GM19468 (cell line): ENCODE measurements at regions not wholly inside any gene's neighbourhood (a gene's known extent, or its start where the extent isn't known, plus 50 kb on each side); places are given as distances from the start of the nearest gene placed in this dataset.

Experiments used
- ATAC-seq: cut with Tn5 transposase; IDR thresholded peaks from one replicate; pipeline ENCODE4 v1.9.1; 2021; ENCODE audit warnings: mild to moderate bottlenecking, moderate library complexity, moderate number of reproducible peaks; ENCODE audit not compliant: unreplicated experiment; ENCODE audit errors: extremely low read depth

GRCh38 chr9:119859128-119859527, 489.9 kb upstream of the BRINP1 start:
- no peak for ATAC-seq

- no peak for ATAC-seq
Observed at GRCh38 chr9:119853126-119853525, 483.9 kb upstream of the BRINP1 start.

DNA sequence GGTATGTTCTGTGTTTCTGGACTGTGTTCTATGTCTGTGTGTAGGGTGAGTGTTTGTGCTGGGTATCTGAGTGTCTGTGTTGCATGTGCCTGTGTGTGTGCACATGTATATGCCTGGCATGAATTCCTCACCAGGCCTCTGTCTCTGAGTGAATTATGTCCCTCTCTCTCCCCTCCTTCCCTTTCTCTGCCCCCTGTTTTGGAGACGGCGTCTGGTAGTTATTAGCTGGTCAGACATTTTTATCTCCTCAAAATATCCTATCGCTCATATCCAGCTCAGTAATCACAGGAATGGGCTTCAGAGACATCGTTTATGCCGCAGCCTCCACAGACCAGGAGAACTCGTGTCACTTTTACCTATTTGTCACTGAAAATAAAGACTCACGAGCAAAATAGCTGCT, 483.2 kb upstream of the BRINP1 start:
- ATAC-seq = no peak

DNA sequence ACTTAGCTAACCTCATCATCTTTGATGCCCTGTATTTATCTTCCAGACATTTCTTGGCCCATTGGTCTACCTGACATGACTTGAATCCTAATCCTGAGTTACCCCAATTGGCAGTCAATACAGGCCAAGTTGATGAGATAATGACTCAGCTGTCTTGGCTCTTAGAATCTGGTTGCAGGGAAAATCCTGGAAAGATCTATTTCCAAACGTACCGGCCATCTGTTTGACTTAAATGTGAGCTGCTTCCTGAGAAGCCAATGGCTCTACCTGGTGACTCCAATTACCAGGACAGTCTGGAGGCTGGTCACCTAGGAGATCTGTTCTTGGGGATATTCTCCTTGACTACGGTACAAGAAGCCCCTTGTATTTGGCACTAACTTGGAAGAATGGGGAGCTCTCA, 475.2 kb upstream of the BRINP1 start:
- ATAC-seq = no peak

DNA sequence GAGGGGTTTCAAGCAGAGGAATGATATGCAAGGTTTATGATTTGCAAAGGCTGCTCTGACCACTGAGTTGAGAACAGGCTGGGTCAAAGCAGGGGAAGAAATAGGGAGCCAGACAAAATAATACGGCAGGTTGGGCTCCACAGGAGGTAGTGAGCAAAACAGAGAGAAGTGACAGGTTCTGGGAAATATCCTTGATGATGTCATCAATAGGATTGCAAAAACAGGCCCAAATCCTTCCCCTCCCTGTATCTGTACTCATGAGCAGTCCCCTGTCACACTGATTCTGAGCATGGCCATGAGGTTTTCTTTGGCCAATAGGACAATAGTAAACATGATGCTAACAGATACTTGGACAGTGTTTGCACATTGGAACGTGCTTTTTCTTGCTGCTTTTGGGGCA, 471.8 kb upstream of the BRINP1 start:
- ATAC-seq = no peak

DNA sequence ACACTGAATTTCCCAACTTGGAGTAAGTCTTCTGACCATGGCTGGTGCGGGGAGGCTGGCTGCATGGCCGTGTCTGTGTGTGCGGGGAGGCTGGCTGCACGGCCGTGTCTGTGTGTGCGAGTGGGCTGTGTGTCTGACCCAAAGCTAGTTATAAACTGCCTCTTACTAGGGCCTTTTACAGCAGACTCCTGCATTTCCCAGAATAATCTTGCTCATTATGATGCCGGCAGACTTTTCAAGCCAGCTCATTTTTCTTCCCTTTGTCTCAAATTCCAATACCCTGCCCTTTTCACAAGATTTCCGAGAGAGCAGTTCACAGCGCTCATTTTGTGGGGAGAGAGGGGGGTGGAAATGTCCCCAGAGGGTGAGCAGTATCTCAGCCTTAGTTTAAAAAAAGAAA, 470.7 kb upstream of the BRINP1 start:
- no peak for ATAC-seq

DNA sequence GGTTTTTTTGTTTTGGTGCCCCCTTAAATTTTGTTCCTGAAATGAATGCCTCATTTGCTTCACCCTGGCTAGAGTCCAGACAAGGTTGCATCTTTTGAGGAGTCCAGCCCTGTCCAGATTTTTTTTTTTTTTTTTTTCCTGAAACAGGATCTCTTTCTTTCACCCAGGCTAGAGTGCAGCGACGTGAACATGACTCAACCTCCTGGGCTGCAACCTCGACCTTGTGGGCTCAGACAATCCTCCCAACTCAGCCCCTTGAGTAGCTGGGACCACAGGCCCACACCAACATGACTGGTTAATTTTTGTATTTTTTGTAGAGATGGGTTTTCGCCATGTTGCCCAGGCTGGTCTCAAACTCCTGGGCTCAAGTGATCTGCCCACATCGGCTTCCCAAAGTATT, 469.0 kb upstream of the BRINP1 start:
- ATAC-seq = no peak

DNA sequence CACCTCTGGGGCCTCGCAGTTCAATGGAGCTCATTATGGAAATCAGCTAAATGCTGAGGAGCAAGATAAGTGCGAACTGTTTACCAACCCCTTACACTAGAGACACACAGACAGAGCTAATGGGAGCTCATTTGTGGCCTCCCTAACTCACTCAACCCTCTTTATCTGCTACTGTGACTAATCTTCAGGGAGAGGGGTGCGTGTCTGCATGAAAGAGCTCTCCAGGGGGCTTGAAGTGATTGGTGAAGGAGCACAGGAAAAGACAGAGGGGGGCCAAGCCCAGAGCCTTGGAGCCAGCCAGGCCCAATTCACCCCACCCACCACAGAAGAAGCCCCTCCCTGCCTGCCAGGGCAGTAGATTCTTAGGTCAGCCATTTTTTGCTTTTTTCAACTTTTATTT, 466.8 kb upstream of the BRINP1 start:
- no peak for ATAC-seq

DNA sequence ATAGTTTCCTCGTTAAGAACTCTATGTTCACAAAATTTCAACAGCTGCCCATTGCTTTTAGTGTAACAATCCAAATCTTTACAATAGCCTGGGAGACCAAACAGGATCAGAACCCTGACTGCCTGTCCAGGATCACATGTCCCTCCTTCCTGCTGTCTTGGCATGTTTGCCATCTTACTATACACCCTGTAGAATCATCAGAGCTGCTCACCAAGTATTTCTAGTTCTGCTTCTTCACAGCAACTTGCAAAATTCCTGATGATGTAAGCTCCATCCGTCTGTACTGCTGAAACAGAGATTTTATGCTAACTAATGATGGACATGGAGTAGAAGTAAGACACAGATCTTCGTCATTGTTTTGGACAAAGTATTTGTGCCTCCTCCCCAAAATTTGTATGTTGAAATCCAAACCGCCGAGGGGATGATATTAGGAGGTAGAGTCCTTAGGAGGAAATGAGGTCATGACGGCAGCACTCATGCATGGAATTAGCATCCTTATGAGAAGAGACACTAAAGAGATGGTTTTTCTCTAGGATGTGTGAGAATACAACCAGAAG, 464.9 kb upstream of the BRINP1 start:
- ATAC-seq = no peak

DNA sequence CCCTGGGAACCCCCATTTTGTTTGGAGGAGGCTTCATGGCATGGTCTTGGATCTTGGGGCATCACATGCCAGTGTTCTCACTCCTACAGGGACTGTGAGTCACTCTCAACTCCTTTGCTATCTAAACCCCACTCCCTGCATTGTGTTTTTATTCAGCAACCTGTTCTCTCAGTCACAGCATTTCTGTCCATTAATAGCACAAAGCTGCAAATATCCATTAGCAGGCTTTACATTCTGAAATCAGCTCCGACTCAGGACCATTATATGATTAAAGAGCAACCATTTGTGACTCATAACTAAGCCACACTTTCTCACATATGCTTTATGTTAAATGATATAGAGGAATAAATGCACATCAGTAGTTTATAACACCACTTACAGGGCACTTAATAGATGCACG, 462.1 kb upstream of the BRINP1 start:
- no peak for ATAC-seq

- ATAC-seq = no peak
Observed at GRCh38 chr9:119829748-119830147, 460.5 kb upstream of the BRINP1 start.

- ATAC-seq = no peak
Observed at GRCh38 chr9:119829186-119829585, 460.0 kb upstream of the BRINP1 start.

DNA sequence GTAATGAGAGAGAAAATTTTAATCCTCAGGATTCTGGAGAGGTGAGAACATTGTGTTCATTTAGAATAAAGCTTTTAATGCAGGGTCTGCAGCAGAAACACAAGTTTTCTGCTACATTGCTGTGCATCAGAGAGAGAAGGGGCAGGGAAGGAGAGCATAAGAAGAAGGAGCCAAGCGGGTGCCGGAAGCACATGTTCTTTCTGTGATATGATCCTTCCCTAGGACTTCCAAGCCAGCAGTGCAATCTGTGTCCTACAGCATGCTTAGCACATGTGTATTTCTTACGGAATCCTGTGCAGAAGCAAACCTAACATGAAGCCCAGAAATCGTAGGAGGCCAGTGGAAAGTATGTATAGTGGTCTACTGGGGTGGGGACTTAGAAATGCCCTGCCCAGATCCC, 458.3 kb upstream of the BRINP1 start:
- ATAC-seq = no peak

- no peak for ATAC-seq
Observed at GRCh38 chr9:119827126-119827525, 457.9 kb upstream of the BRINP1 start.

DNA sequence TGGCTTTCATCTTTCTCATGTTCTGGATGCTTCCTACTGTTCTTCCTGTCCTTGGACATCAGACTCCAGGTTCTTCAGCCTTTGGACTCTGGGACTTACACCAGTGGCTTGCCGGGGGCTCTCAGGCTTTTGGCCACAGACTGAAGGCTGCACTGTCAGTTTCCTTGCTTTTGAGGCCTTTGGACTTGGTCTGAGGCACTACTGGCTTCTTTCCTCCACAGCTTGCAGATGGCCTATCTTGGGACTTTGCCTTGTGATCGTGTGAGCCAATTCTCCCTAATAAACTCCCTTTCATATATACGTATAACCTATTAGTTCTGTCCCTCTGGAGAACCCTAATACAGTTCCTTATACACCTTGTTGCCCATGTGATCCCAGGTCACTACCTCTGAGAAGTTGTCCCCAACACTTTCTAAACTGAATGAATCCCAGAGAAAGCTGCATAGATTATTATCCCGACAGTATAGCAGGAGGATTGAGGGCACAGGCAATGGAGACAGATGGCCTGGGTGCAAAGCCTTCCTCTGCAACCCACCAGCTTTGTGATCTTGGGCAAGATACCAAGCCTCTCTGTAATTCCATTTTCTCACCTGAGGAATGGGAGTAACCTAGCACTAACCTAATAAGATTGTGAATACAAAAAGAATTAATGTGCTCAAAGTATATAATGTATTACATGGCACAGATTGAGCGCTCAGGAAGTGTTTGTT, 449.6 kb upstream of the BRINP1 start:
- ATAC-seq = no peak

DNA sequence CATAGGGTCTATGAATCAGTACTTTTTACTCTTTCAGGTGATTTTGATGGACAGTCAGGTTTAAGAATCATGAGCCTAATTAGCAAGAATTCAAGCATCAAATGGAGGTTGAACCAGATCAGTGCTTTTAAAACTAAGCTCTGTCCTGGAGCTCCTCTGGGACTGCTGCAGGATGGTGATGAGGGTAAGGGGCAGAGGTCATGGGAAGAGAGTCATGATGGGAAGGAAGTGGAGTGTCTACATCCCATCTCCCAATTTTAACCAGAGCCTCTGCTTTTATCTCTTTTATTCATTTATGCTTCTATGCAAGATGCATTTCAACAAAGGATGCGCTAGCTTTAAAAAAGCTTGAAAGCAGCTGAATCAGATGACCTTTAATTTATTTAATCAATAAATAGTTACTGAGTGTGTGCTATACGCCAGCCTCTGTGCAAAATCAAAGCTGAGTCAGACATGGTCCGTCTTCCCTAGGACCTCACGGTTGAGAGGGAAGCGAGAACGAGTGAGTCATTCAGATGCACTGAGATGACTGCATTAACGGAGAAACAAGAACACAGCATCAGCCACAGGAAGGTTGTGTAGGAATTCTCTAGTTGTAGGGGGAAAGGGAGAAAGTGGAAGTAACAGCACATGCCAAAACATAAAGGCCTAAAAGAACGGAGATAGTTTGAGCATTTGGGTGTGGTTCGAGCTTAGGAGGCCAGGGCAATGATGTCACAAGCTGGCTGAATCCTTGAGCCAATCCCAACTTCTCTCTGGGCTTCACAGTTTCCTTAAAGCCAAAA, 441.6 kb upstream of the BRINP1 start:
- no peak for ATAC-seq

DNA sequence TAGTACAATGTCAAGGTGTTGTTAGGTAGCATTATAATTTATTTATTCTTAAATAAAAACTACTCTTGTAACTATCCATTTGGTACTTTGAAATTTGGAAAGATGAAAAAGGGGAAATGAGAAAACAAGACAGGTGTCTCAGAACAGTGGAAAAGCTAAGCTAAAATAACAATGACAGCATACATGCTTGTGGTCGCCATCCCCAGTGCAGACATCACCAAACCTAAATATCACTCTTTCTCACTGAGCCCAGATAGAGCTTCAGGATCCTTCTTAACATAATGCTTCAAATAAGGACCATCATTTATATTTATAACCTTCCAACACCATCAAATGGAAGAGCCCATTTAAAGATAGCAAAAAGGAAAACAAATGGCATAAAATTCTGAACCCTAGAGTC, 434.4 kb upstream of the BRINP1 start:
- ATAC-seq = no peak

- no peak for ATAC-seq
Observed at GRCh38 chr9:119802621-119803020, 433.4 kb upstream of the BRINP1 start.

DNA sequence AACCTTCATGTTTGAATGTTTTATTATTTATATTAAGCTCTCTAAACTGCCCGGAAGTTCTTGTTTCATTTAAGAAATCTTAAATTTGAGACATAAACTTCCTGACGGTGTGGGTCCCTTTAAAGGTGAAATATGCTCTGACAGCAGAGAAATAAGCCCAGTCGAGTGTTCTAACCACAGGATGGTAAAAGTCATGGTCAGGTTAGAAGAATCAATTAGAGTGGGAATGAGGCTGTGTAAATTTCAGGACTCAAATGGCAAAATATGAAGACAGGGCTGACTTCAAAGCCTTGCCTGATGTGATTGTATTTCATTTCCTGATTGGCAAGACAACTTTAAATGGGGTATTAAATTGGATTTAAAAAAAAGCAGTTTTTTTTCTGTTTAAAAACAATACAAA, 432.9 kb upstream of the BRINP1 start:
- ATAC-seq = no peak

GRCh38 chr9:119801311-119801710, 432.1 kb upstream of the BRINP1 start:
- no peak for ATAC-seq

- ATAC-seq = no peak
Observed at GRCh38 chr9:119795395-119795794, 426.2 kb upstream of the BRINP1 start.

DNA sequence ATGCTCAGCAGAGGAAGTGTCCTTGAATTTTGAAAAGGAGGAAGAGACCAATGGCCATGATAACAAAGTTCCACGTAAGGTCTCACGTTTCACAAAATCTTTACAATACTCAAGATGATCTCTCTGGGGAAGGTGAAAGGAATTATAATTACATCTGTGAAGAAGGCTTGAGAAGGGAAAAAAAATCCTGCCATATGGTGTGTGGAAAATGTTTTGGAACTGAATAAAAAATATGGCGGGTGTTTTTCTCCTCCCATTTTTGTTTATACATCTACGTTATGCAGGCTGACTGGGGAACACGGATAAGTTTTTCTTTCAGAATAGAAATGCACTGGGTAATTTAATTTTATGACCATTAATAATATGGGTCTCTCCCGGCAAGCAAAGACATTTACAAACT, 425.6 kb upstream of the BRINP1 start:
- ATAC-seq = no peak
